Heart left ventricle (tissue), 16 donors: ENCODE measurements at regions not wholly inside any gene's neighbourhood (a gene's known extent, or its start where the extent isn't known, plus 50 kb on each side); places are given as distances from the start of the nearest gene placed in this dataset.

Source experiments
- ATAC-seq, 4 donors: fragments of 200-7000 bp; cut with Tn5 transposase; one replicate each; pipeline ENCODE4 v1.9.1; 2020 to 2022; ENCODE audit warnings: moderate library complexity in 4 of 4, mild to moderate bottlenecking in 3 of 4, moderate number of reproducible peaks in 1 of 4
- DNase-seq, 5 donors: peaks; one replicate each; pipeline ENCODE4 v3.0.0-alpha.2; 2020
- H3K27ac ChIP-seq, 12 donors: fragments of 200-600 bp; sonication (generic) in 4 of 12; one replicate each; pipeline versions ENCODE4 v1.5.0 to v1.8.0; 2016 to 2022; ENCODE audit warnings: mild to moderate bottlenecking in 2 of 12
- H3K27me3 ChIP-seq, 9 donors: fragments of 200-600 bp; sonication (generic) in 2 of 9; one replicate each; pipeline versions ENCODE4 v1.5.1 to v1.8.0; 2016 to 2022; ENCODE audit warnings: mild to moderate bottlenecking in 3 of 9
- H3K36me3 ChIP-seq, 9 donors: fragments of 200-600 bp; sonication (generic) in 2 of 9; one replicate each; pipeline versions ENCODE4 v1.5.0 to v1.8.0; 2018 to 2022; ENCODE audit warnings: mild to moderate bottlenecking in 2 of 9
- H3K4me1 ChIP-seq, 12 donors: fragments of 200-600 bp; sonication (generic) in 4 of 12; one replicate each; pipeline versions ENCODE4 v1.5.0 to v1.8.0; 2016 to 2022; ENCODE audit warnings: mild to moderate bottlenecking in 3 of 12
- H3K4me3 ChIP-seq, 12 donors: fragments of 200-600 bp; sonication (generic) in 4 of 12; one replicate each; pipeline versions ENCODE4 v1.5.0 to v1.8.0; 2017 to 2022; ENCODE audit warnings: mild to moderate bottlenecking in 9 of 12, moderate library complexity in 4 of 12
- H3K9me3 ChIP-seq, 12 donors: fragments of 200-600 bp; sonication (generic) in 4 of 12; one replicate each; pipeline versions ENCODE4 v1.5.0 to v1.8.0; 2016 to 2022; ENCODE audit warnings: mild to moderate bottlenecking in 1 of 12
- CTCF ChIP-seq, 12 donors: fragments of 200-600 bp; sonication (generic) in 4 of 12; IDR thresholded peaks; one replicate each; pipeline versions ENCODE4 v1.5.0 to v1.8.0; 2018 to 2022; ENCODE audit warnings: antibody characterized with exemption in 12 of 12, mild to moderate bottlenecking in 5 of 12
- POLR2A ChIP-seq, 2 donors: fragments of 450-650 bp; IDR thresholded peaks; one replicate each; pipeline ENCODE4 v1.6.1; 2017; ENCODE audit warnings: antibody characterized with exemption in 2 of 2, mild to moderate bottlenecking in 2 of 2, moderate library complexity in 2 of 2
- WGBS, 4 donors: extraction: QIAGEN DNeasy Blood & Tissue Kit in 2 of 4; methylation state at CpG; one replicate each; pipeline versions ENCODE4 v1.1.5 to v1.1.7; 2013 to 2018; 5-methylcytosine and 5-hydroxymethylcytosine counted together
- intact Hi-C, 10 donors: fragments of 100-400 bp; cut with DNase I; formaldehyde crosslinking; loops; one replicate each; pipeline versions ENCODE4 v1.11.1 to v1.14.2; 2022
- donor health status: ischemic (EF 13 %, LVEDD 7.1; RV severe dilation, severe dysfunction).
- donor health status: healthy with polysubstance abuse.
- donor health status: DM: no; HTN: yes; CAD: no.
- donor health status: DM: no; HTN: no; CAD: no.
- donor health status: ischemic (EF 25% LVEDD 6.9; RV normal size, moderate dysfunction).
- donor health status: ischemic (EF 25% LVEDD 5.7; RV mildly dilated, moderate dysfunction).
- donor health status: healthy.
- donor health status: DM: yes; HTN: yes; CAD: no.
- donor health status: ischemic (EF 35%, LVEDD 5.7; RV mildly dilated, moderate dysfunction).
- donor health status: nonischemic (EF 11% LVEDD 7.7; RV severe dilation, severe dysfunction).
- donor health status: DM: yes; HTN: yes; CAD: no.
- donor health status: PGD.
- donor health status: ischemic (EF 29% LVEDD 5.4; RV normal size, mild dysfunction).
- donor health status: nonischemic (EF 23%, LVEDD 6.1; RV moderate dilation, normal function).

- Histone ChIP-seq H3K9me3 (no peaks in the 10 kb centered on the region), H3K4me1 (no peaks in the 10 kb centered on the region), H3K27ac (no peak overlapping the region), H3K4me3 (no peak overlapping the region), H3K36me3 (no peaks in the 10 kb centered on the region), H3K27me3 (no peaks in the 10 kb centered on the region)
- intact Hi-C loops, result no loop called here
- DNase-seq (no peak), ATAC-seq (no peak)
- TF ChIP-seq POLR2A (IDR thresholded peaks at IDR 0.05), result no peak
- TF ChIP-seq CTCF (IDR thresholded peaks at IDR 0.05), result no peak
- WGBS, 4 donors, result 93 to 98% (median 95%) methylated on average over 2 of the region's 2 CpGs
Observed at GRCh38 chr19:30969591-30969990, 379.6 kb downstream of the TSHZ3 start.

- no peaks in the 10 kb centered on the region for H3K36me3 ChIP-seq
- ATAC-seq (no peak), DNase-seq (no peak)
- no peak overlapping the region for H3K4me3 ChIP-seq
- H3K4me1 ChIP-seq, result no peaks in the 10 kb centered on the region
- H3K27me3 ChIP-seq, result no peaks in the 10 kb centered on the region
- H3K27ac ChIP-seq, result no peak overlapping the region
- no peaks in the 10 kb centered on the region for H3K9me3 ChIP-seq
- no peak for TF ChIP-seq POLR2A (IDR thresholded peaks at IDR 0.05)
- TF ChIP-seq CTCF (IDR thresholded peaks at IDR 0.05), result no peak
- intact Hi-C loops, result no loop called here
- 77 to 85% (median 82%) methylated on average over 5 of the region's 5 CpGs for WGBS, 4 donors
Observed at GRCh38 chr19:30968841-30969399, 380.3 kb downstream of the TSHZ3 start.

GRCh38 chr19:30968210-30968609, 381.0 kb downstream of the TSHZ3 start:
- no peak for DNase-seq
- Histone ChIP-seq H3K36me3 (no peaks in the 10 kb centered on the region), H3K4me3 (no peak overlapping the region), H3K4me1 (no peaks in the 10 kb centered on the region), H3K27me3 (no peaks in the 10 kb centered on the region), H3K9me3 (peaks cover 0 to 6% (median 0%) of the 10 kb centered on the region in 12 donors), H3K27ac (no peak overlapping the region)
- intact Hi-C loops, result no loop called here
- no peak for TF ChIP-seq CTCF (IDR thresholded peaks at IDR 0.05)
- no peak for TF ChIP-seq POLR2A (IDR thresholded peaks at IDR 0.05)
- WGBS, 4 donors, result 81 to 86% (median 81%) methylated on average over 5 of the region's 5 CpGs
- ATAC-seq, result no peak

GRCh38 chr19:30966486-30966885, 382.8 kb downstream of the TSHZ3 start:
- WGBS, 4 donors, result 69 to 83% (median 79%) methylated on average over 4 of the region's 4 CpGs
- Histone ChIP-seq H3K27ac (no peak overlapping the region), H3K9me3 (peaks cover 0 to 6% (median 0%) of the 10 kb centered on the region in 12 donors), H3K36me3 (no peaks in the 10 kb centered on the region), H3K27me3 (no peaks in the 10 kb centered on the region), H3K4me1 (no peaks in the 10 kb centered on the region), H3K4me3 (no peak overlapping the region)
- intact Hi-C loops, result no loop called here
- TF ChIP-seq POLR2A (IDR thresholded peaks at IDR 0.05) (no peak), CTCF (IDR thresholded peaks at IDR 0.05) (no peak)
- ATAC-seq (no peak), DNase-seq (no peak)
